HS-5 (cell line): ENCODE measurements at regions not wholly inside any gene's neighbourhood (a gene's known extent, or its start where the extent isn't known, plus 50 kb on each side); places are given as distances from the start of the nearest gene placed in this dataset.
A peak's percentile ranks its signal among the peaks of the same experiment; 100 is the strongest.

Experiments
- DNase-seq: peaks from one replicate; pipeline ENCODE4 v3.0.0-alpha.2; 2012; ENCODE audit warnings: low read depth

DNA sequence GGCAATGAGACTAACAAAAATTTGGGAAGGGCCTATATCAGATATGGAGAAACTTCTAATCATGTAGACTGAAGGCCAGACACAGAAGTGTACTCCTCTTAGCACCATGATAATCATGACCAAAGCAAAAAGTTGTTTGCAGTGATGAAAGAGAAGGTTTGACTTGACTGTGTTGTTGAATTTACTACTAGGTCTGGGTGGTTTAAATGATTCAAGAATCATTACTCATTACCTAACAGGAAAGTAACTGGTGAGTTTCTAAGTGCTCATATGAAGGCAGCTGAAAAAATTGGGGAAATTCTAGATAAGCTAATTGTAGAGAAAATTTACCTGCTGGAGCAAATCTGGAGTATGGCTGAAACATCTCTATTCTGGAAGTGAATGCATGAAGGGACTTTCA is 451.5 kb upstream of the SORCS1 start:
- no peak for DNase-seq

DNA sequence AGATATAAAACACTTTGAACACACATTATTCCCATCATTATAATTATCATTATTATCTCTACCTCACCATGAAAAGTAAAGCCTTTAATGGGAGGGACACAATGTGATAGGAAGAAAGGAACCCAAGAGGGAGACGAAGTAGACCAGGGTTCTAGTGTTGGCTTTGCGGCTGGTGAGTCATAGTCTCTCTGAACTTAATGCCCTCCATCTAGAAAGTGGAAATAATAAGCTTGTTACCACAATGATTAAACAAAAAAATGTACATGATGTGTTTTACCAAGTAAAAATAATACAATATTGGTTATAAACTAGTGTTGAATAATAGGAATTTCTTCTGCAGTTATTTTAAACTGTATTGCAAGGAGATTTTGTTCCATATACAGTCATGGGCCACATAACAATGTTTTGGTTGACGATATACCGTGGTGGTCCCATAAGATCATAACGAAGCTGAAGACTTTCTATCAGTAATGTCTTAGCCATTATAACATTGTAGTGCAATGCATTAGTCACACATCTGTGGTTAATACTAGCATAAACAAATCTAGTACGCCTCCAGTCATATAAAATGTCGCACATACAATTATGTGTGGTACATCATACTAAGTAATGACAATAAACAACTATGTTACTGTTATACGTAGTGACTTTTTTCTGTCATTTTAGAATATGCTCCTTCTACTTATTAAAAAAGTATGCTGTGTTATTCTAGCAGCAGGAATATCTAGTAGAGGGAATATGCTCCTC is 450.6 kb upstream of the SORCS1 start:
- DNase-seq = no peak

DNA sequence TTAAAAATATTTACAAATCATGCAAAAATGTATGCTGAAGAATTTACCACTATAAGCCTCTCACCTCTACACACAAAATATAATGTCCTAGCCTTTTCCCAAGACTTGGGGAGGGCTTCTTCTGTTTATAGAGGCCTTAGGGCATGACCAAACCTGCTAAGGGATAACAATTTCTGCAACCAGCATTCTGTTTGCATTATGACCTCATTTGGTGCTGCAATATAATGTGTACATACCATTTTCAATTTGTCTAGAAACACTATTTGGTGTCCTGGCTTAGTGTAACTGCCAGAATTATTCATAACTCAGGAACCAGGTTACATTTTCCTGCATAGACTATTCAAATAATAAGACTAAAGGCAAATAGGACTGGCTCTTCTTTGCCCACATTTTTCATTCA is 446.6 kb upstream of the SORCS1 start:
- DNase-seq = no peak

DNA sequence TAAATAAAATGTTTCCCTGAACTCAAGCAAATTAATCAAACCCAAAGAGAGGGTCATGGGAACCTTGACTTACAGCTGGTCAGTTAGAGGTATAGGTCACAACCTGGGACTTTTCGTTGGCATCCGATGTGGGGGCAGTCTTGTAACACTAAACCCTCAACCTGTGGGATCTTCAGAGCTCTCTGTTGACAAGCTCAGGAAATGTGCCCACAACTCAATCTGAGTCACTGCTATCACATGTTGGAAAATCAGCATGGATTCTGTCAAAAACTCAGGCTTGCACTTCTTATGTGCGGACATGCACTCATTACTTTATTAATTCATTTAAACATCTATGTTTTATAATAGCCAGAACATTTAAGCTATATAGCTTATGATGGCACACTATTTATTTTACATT is 424.6 kb upstream of the SORCS1 start:
- DNase-seq = no peak

- no peak for DNase-seq
Measured at GRCh38 chr10:107585630-107586029, 421.1 kb upstream of the SORCS1 start.

GRCh38 chr10:107583974-107584373 is 419.5 kb upstream of the SORCS1 start:
- no peak for DNase-seq

DNA sequence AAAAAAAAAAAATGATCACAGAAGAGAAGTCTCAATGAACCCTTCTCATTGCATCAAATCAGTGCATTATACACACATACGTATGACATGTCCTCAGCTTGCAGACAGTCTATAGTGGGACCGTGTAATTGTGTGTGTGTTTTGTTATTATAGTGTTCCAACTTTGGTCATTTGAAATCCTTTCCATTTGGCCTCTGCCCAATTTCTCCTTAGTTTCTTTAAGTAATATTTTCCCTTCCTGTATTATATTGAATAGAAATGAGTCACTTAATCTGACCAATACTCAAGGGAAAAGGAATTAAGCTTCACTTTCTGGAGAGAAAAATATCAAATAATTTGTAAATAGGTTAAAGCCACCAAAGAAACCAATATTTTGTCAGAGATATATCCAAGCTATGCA is 415.5 kb upstream of the SORCS1 start:
- no peak for DNase-seq

GRCh38 chr10:107577221-107577620 is 412.7 kb upstream of the SORCS1 start:
- DNase-seq = no peak

- DNase-seq = no peak
Measured at GRCh38 chr10:107576746-107577145, 412.2 kb upstream of the SORCS1 start.

DNA sequence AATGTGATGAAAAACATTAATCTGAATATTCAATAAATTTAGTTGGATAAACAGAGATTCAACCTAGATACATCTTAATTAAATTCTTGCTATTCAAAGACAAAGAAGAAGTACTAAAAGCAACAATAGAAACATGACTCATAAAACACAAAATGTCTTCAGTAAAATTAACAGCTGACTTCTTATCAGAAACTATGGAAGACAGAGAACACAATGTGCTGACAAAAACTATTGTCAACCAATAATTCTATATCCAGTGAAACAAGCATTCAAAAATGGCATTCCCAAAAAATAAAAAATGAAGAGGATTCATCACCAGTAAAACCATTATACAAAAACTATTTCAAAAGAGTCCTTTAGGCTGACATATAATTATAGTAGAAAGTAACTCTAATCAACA is 400.5 kb upstream of the SORCS1 start:
- DNase-seq = no peak

DNA sequence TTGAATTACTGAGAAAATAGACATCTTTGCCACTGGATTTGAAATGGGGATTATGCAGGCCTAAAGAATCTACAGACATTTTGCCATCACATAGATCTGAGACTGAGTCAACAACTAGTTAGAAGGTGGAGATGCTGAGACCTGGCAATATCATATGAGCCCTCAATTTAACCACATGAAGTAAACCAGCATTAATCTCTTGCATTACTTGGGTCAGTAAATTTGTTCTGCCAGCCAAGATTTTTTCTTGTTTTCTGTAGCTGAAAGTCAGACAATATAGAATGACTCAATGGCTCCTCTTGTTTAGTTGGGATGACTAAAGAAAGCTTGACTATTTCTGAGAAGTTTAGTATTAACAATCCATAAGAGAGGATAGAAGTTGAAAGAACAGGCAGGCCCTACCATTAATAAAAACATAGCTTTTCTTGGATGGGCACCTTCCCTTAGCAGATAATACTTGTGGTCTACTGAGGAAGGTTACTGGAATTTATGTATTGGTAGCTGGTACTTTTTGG is 396.7 kb upstream of the SORCS1 start:
- DNase-seq = no peak

- DNase-seq = no peak
Measured at GRCh38 chr10:107557916-107558315, 393.4 kb upstream of the SORCS1 start.

DNA sequence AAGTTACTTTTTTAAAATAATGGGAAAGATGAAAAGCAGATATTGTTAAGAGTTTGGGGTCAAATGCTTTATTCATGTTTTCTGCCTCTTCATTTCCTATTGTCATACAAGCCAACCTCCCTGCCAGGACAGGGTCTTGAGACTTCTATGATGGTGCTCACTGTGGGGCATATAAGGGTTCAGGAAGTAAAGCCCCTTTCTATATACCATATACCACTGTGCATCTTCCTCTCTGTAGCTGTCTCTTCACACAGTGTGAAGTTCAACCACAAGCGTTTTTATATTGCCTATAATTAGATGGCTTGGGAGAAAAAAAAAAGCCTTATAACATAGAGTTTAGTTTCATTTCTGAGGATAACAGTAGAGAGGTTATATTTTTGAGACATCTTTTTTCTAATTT is 389.8 kb upstream of the SORCS1 start:
- no peak for DNase-seq

GRCh38 chr10:107553470-107553869 is 389.0 kb upstream of the SORCS1 start:
- DNase-seq = no peak

GRCh38 chr10:107552963-107553362 is 388.5 kb upstream of the SORCS1 start:
- DNase-seq = no peak

- DNase-seq = no peak
Measured at GRCh38 chr10:107548301-107548700, 383.8 kb upstream of the SORCS1 start.

DNA sequence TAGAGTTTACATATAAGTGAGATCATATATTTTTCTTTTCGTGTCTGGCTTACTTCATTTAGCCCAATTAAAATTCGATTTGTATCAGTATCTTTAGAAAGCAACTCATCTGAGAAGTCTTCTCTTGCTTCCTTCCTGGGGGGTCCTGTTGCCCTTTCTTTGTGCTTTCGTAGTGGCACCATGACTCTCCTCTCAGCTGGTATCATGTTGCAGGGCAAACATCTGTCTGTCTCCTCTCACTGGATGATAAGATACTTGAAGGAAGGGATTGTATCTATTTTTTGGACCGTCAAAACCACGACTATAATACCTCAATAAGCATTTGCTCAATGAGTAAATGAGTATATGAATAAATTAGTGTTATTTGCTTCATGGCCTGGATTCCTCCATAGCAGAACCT is 382.5 kb upstream of the SORCS1 start:
- no peak for DNase-seq

DNA sequence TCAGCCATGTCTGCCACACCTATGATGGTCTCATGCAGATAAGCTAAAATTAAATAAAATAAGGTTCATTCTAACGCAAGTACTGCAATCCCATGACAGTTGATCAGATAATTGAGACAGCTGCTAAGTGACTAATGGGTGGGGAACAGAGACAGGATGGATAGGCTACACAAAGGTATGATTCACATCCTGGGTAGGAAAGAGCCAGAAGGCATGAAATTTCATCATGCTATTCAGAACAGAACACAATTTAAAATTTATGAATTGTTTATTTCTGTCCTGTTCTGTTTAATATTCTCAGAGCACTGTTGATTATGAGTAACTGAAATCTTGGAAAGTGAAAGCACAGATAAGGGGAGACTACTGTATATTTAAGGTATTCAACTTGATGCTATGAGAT is 381.8 kb upstream of the SORCS1 start:
- DNase-seq = peak; percentile 69

DNA sequence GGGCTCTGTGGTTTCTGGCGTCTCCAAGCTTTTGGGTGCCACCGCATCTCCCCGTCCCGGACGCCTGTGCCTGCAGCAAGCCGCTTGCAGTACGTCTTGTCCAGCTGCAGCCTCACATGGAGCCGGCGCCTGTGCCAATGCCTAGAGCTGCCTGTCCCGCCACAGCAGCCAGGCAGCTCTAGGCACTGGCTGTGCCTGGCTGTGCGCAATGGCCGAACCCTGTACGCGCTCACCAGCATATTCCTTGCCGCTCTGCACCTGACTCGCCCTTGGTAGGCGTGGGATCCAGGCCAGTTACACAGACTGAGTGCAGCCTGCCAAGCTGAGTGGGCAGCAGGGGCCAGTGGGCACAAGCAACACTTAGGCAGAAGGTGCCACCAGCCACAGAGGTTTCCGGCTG is 381.2 kb upstream of the SORCS1 start:
- no peak for DNase-seq

DNA sequence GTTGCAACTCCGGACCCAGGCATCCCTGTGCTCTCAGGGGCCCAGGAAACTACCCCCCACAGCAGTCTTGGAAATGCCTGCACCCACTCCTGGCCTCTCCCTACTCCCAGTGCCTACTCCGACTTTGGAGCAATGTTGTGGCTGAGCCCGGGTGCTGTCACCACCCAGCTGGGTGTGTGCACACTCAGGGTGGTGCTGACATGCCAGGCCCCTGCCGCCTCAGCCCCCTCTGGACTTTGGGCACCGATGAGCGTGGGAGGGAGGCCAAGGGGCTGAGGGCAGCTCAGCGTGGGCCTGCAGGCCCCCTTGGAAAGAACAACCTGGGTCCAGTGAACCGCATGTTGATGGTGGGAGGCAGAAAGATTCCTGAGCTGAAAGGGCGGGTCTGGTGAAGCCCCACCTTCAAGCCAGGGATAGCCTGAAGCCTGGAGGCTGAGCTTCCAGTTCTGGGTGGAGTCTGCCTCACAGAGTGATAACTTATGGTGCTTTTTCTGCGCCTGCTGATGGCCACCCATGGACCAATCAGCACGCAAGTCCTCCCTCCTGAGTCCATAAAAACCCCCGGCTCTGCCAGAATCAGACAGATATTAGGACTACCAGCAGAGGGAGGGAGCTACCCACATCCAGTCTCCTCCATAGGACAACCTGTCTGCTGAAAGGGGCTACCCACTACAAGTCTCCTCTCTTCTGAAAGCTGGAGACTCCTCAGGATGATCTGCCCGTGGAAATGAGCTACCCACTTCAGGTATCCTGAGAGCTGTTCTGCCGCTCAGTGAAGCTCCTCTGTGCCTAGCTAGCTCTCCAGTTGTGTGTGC is 380.4 kb upstream of the SORCS1 start:
- DNase-seq = no peak

GRCh38 chr10:107542607-107543006 is 378.1 kb upstream of the SORCS1 start:
- no peak for DNase-seq

GRCh38 chr10:107542016-107542415 is 377.5 kb upstream of the SORCS1 start:
- DNase-seq = no peak

DNA sequence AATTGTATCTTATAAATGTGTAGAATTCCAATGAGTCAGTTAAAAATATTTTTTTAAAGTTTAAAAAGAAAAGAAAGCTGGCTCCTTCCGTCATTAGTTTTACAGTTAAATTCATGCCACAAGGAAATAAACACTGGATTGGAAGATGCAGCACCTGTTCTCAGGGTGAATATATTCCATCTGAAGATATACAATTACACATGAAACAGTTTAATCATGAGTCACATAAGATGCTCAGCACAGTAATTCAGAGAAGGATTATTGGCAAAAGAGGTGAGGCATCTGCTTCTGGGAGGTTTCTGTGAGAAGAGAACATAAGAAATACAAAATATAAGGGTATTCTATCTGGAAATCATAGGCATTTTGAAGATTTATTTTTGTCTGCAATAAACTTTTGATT is 376.5 kb upstream of the SORCS1 start:
- DNase-seq = no peak
